ENCODE measurements at regions not wholly inside any gene's neighbourhood (a gene's known extent, or its start where the extent isn't known, plus 50 kb on each side); places are given as distances from the start of the nearest gene placed in this dataset.

DNA sequence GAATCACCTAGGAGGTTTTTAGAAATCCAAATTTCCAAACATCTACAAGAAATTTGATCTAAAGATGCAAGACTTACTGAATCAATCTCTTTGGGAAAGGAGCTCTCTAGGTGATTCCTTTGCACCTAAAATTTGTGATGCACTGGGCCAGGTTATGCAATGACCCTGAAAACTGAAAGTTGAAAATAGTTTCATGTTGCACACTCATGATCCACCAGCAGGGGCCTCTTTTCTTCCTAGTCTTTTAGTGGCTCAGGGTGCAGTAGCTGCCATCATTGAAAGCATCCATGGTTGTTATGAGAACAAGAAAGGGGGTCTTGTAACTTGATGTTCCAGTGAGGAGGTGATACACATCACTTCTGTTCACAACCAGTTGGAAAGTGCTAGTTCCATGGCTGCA, 486.8 kb downstream of the PSAT1 start:
- TF ChIP-seq CTCF (IDR thresholded peaks at IDR 0.05; ENCODE audit: insufficient read depth, low read length, poor library complexity, severe bottlenecking) (no peak), EZH2phosphoT487 (conservative IDR thresholded peaks at IDR 0.05; ENCODE audit: low read length) (no peak)
